ENCODE measurements at regions not wholly inside any gene's neighbourhood (a gene's known extent, or its start where the extent isn't known, plus 50 kb on each side); places are given as distances from the start of the nearest gene placed in this dataset.

DNA sequence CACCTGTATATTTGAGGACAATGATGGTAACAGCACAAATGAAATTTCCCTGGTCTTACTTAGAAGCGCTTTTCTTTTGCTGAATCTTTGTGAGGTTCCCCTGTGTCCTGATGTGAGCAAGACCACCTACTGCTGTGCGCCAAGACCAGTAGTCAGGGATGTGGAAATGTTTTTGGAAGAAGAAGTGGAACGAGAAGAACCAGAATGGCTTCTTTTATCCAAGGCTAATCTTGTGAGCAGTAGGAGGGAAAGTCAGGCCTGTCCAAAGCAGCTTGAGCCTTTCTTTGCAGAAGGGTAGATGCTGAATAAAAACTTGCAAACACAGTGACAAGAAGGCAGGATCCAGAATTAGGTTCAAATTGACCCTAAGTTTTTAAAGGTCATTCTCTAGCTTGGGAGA lies 223.0 kb downstream of the FAT3 start:
- Histone ChIP-seq H3K27ac (ENCODE audit: extremely low read depth, low read depth, low read length) (no peak overlapping the region), H3K79me2 (ENCODE audit: control insufficient read depth, insufficient read depth, low read length) (no peaks in the 10 kb centered on the region), H3K4me1 (replicated peaks in 1 of 2; ENCODE audit: control insufficient read depth in 2 of 2, insufficient read depth in 2 of 2, low read length in 2 of 2) (no peaks in the 10 kb centered on the region), H4K20me1 (replicated peaks; ENCODE audit: control insufficient read depth, insufficient read depth, low read length) (no peaks in the 10 kb centered on the region), H3K9me3 (replicated peaks; ENCODE audit: control insufficient read depth, insufficient read depth, low read depth, low read length) (no peaks in the 10 kb centered on the region), H3K36me3 (ENCODE audit: control insufficient read depth, insufficient read depth, low read length) (no peaks in the 10 kb centered on the region), H3K4me3 (no peak overlapping the region), H2AFZ (ENCODE audit: low read depth, low read length) (no peak overlapping the region), H3K9ac (ENCODE audit: insufficient read depth in 1 of 2, low read depth in 2 of 2, low read length in 2 of 2) (no peak overlapping the region), H3K9me1 (ENCODE audit: control insufficient read depth, insufficient read depth, low read length) (no peaks in the 10 kb centered on the region), H3K4me2 (ENCODE audit: insufficient read depth, low read length) (no peak overlapping the region), H3K27me3 (ENCODE audit: control insufficient read depth in 2 of 2, insufficient read depth in 2 of 2, low read length in 2 of 2) (no peaks in the 10 kb centered on the region)
- ChIA-PET POLR2A (no interaction called here), CTCF (ENCODE audit: low intra/inter-chr PET ratio) (no interaction called here)
- ATAC-seq, result no peak
- TF ChIP-seq IRF2 (CRISPR knock-in tag; IDR thresholded peaks at IDR 0.05) (no peak), ZNF253 (CRISPR knock-in tag; conservative IDR thresholded peaks at IDR 0.05) (no peak), ZBTB17 (CRISPR knock-in tag; IDR thresholded peaks at IDR 0.05) (no peak), ZNF212 (CRISPR knock-in tag; IDR thresholded peaks at IDR 0.05) (no peak), HMG20A (CRISPR knock-in tag; conservative IDR thresholded peaks at IDR 0.05) (no peak), MCM5 (IDR thresholded peaks at IDR 0.05; ENCODE audit: low read depth) (no peak), DIDO1 (tag; IDR thresholded peaks at IDR 0.05; ENCODE audit: low read depth) (no peak), MYNN (IDR thresholded peaks at IDR 0.05) (no peak), MYNN (CRISPR knock-in tag; IDR thresholded peaks at IDR 0.05) (no peak), STAG1 (CRISPR knock-in tag; IDR thresholded peaks at IDR 0.05; ENCODE audit: borderline replicate concordance) (no peak), HOXB6 (CRISPR knock-in tag; IDR thresholded peaks at IDR 0.05; ENCODE audit: borderline replicate concordance) (no peak)
- TF ChIP-seq, protein P1, sequence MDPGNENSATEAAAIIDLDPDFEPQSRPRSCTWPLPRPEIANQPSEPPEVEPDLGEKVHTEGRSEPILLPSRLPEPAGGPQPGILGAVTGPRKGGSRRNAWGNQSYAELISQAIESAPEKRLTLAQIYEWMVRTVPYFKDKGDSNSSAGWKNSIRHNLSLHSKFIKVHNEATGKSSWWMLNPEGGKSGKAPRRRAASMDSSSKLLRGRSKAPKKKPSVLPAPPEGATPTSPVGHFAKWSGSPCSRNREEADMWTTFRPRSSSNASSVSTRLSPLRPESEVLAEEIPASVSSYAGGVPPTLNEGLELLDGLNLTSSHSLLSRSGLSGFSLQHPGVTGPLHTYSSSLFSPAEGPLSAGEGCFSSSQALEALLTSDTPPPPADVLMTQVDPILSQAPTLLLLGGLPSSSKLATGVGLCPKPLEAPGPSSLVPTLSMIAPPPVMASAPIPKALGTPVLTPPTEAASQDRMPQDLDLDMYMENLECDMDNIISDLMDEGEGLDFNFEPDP (CRISPR knock-in tag; IDR thresholded peaks at IDR 0.05), result no peak
- TF ChIP-seq, protein P2, sequence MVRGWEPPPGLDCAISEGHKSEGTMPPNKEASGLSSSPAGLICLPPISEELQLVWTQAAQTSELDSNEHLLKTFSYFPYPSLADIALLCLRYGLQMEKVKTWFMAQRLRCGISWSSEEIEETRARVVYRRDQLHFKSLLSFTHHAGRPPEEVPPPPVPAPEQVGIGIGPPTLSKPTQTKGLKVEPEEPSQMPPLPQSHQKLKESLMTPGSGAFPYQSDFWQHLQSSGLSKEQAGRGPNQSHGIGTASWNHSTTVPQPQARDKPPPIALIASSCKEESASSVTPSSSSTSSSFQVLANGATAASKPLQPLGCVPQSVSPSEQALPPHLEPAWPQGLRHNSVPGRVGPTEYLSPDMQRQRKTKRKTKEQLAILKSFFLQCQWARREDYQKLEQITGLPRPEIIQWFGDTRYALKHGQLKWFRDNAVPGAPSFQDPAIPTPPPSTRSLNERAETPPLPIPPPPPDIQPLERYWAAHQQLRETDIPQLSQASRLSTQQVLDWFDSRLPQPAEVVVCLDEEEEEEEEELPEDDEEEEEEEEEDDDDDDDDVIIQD (CRISPR knock-in tag; IDR thresholded peaks at IDR 0.05), result no peak
- TF ChIP-seq, protein P3, sequence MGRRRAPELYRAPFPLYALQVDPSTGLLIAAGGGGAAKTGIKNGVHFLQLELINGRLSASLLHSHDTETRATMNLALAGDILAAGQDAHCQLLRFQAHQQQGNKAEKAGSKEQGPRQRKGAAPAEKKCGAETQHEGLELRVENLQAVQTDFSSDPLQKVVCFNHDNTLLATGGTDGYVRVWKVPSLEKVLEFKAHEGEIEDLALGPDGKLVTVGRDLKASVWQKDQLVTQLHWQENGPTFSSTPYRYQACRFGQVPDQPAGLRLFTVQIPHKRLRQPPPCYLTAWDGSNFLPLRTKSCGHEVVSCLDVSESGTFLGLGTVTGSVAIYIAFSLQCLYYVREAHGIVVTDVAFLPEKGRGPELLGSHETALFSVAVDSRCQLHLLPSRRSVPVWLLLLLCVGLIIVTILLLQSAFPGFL (CRISPR knock-in tag; IDR thresholded peaks at IDR 0.05), result no peak
- TF ChIP-seq, protein P4, sequence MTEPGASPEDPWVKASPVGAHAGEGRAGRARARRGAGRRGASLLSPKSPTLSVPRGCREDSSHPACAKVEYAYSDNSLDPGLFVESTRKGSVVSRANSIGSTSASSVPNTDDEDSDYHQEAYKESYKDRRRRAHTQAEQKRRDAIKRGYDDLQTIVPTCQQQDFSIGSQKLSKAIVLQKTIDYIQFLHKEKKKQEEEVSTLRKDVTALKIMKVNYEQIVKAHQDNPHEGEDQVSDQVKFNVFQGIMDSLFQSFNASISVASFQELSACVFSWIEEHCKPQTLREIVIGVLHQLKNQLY (CRISPR knock-in tag; conservative IDR thresholded peaks at IDR 0.05), result no peak
- TF ChIP-seq, protein P5, sequence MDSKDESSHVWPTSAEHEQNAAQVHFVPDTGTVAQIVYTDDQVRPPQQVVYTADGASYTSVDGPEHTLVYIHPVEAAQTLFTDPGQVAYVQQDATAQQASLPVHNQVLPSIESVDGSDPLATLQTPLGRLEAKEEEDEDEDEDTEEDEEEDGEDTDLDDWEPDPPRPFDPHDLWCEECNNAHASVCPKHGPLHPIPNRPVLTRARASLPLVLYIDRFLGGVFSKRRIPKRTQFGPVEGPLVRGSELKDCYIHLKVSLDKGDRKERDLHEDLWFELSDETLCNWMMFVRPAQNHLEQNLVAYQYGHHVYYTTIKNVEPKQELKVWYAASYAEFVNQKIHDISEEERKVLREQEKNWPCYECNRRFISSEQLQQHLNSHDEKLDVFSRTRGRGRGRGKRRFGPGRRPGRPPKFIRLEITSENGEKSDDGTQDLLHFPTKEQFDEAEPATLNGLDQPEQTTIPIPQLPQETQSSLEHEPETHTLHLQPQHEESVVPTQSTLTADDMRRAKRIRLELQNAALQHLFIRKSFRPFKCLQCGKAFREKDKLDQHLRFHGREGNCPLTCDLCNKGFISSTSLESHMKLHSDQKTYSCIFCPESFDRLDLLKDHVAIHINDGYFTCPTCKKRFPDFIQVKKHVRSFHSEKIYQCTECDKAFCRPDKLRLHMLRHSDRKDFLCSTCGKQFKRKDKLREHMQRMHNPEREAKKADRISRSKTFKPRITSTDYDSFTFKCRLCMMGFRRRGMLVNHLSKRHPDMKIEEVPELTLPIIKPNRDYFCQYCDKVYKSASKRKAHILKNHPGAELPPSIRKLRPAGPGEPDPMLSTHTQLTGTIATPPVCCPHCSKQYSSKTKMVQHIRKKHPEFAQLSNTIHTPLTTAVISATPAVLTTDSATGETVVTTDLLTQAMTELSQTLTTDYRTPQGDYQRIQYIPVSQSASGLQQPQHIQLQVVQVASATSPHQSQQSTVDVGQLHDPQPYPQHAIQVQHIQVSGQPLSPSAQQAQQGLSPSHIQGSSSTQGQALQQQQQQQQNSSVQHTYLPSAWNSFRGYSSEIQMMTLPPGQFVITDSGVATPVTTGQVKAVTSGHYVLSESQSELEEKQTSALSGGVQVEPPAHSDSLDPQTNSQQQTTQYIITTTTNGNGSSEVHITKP (IDR thresholded peaks at IDR 0.05; ENCODE audit: partially characterized antibody), result no peak
- in situ Hi-C loops (cut with MboI) (no loop called here), intact Hi-C loops (cut with micrococcal nuclease) (no loop called here)
- FAIRE-seq, result no peak
- 0% methylated on average over 3 of the region's 3 CpGs for WGBS (ENCODE audit: insufficient coverage, low coverage, missing lambda C conversion rate)
- no peak for DNase-seq (ENCODE audit: extremely low read depth in 1 of 4, low spot score in 3 of 4)
- no TSS peak for BruUV-seq (replicated peaks)

Data from K562 (cell line).